MG63 (cell line): ENCODE measurements at regions not wholly inside any gene's neighbourhood (a gene's known extent, or its start where the extent isn't known, plus 50 kb on each side); places are given as distances from the start of the nearest gene placed in this dataset.

Experiments
- DNase-seq: peaks from one replicate; pipeline ENCODE4 v3.0.0-alpha.2; 2020
- H3K27me3 ChIP-seq: fragments of 250-450 bp; sonication (Bioruptor Pico); 2 replicates; pipeline ENCODE4 v1.5.1; 2020; ENCODE audit warnings: mild to moderate bottlenecking, moderate library complexity
- H3K36me3 ChIP-seq: fragments of 250-450 bp; sonication (Bioruptor Pico); 2 replicates; pipeline ENCODE4 v1.5.1; 2020; ENCODE audit warnings: mild to moderate bottlenecking, moderate library complexity
- H3K4me3 ChIP-seq: fragments of 250-450 bp; sonication (Bioruptor Pico); 2 replicates; pipeline ENCODE4 v1.5.1; 2020; ENCODE audit warnings: mild to moderate bottlenecking, moderate library complexity
- H3K9me3 ChIP-seq: fragments of 250-450 bp; sonication (Bioruptor Pico); 2 replicates; pipeline ENCODE4 v1.5.1; 2020; ENCODE audit warnings: mild to moderate bottlenecking, moderate library complexity

DNA sequence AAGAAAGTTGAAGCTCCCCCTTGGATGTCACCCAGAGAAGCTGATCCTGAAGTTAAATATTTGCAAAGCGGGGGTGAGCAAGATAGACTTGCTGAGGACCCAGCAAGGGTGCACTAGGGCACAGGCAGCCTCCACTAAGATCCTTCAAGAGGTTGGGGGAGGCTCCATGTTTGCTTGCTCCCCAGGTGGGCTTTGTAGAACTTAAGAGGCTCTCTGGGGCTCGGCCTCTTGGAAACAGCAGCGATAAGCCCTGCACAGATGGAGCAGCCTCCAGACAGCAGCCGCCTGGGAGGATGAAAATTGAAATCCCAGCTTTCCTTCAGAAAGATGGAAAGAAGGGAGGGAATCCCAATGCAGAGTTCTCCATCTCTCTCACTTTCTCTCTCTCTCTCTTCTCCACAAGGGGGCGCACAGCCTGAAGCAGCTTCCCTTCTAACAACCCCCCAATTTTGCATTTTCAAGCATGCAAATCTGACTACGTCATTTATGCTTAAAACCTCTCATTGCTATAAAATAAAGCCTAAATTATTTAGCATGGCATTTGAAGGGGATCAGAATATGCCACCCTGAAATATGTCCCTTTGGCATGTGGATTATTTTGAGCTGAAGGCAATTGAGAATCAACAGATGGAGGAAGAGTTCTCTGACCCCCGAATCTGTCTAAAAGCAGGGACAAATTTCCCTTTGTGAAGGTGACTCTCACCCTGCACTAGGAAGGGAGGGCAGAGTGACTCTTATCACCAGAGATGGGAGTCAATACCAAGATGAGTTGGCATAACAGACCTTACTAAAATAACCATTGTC, 185.7 kb upstream of the KLHL29 start:
- Histone ChIP-seq H3K4me3 (no peak overlapping the region), H3K9me3 (no peaks in the 10 kb centered on the region), H3K27me3 (peaks cover 6% of the 10 kb centered on the region; the same call in 1 of the 2 replicates), H3K36me3 (no peaks in the 10 kb centered on the region)
- DNase-seq: peak; percentile 11

GRCh38 chr2:23200068-23200786, 184.8 kb upstream of the KLHL29 start:
- H3K4me3 ChIP-seq: no peak overlapping the region
- H3K27me3 ChIP-seq: peaks cover 2% of the 10 kb centered on the region; the same call in 1 of the 2 replicates
- no peaks in the 10 kb centered on the region for H3K9me3 ChIP-seq
- DNase-seq: no peak
- H3K36me3 ChIP-seq: no peaks in the 10 kb centered on the region

GRCh38 chr2:23200787-23201114, 184.2 kb upstream of the KLHL29 start:
- H3K36me3 ChIP-seq: no peaks in the 10 kb centered on the region
- peaks cover 2% of the 10 kb centered on the region; the same call in 1 of the 2 replicates for H3K27me3 ChIP-seq
- H3K9me3 ChIP-seq: no peaks in the 10 kb centered on the region
- H3K4me3 ChIP-seq: no peak overlapping the region
- no peak for DNase-seq

DNA sequence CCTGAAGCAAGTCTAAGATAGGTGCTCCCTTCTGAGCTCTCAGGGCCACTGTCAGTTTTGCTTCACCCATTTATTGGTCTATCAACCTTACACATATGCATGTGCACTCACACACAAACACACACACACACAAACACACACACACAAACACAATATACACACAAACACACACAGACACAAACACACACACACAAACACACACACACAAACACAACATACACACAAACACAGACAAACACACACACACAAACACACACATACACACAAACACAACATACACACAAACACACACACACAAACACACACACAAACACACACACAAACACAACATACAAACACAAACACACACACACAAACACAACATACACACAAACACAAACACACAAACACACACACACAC, 181.6 kb upstream of the KLHL29 start:
- DNase-seq: no peak
- Histone ChIP-seq H3K36me3 (no peaks in the 10 kb centered on the region), H3K9me3 (no peaks in the 10 kb centered on the region), H3K4me3 (no peak overlapping the region), H3K27me3 (no peaks in the 10 kb centered on the region)

DNA sequence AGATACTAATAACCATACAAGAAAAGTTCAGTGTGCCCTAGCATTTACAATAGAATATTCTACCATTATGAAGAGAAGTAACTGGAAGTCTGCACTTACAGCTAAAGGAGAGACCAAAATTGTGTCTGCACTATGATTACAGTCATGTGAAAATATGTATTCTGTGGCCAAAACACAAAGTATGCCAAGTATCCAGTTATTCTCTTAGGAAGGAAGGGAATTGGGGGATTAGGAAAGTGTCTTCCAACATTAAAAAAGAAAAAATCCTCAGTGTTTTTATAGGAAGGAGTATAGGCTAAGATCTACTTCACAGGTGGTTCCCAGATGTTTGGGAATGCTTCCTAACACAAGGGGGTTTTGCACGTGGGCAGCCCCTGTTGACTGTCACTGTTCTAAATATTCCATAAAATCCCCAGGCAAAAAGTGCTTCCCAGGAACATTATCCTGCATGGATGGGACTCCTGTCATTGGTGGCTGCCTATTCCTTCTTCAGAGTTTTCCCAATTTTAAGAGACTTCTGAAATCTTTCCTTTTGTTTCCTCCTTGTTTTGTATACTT, 180.2 kb upstream of the KLHL29 start:
- Histone ChIP-seq H3K36me3 (no peaks in the 10 kb centered on the region), H3K4me3 (no peak overlapping the region), H3K27me3 (no peaks in the 10 kb centered on the region), H3K9me3 (no peaks in the 10 kb centered on the region)
- no peak for DNase-seq

GRCh38 chr2:23206650-23207049, 178.3 kb upstream of the KLHL29 start:
- no peaks in the 10 kb centered on the region for H3K9me3 ChIP-seq
- H3K36me3 ChIP-seq: no peaks in the 10 kb centered on the region
- H3K4me3 ChIP-seq: no peak overlapping the region
- H3K27me3 ChIP-seq: no peaks in the 10 kb centered on the region
- no peak for DNase-seq

DNA sequence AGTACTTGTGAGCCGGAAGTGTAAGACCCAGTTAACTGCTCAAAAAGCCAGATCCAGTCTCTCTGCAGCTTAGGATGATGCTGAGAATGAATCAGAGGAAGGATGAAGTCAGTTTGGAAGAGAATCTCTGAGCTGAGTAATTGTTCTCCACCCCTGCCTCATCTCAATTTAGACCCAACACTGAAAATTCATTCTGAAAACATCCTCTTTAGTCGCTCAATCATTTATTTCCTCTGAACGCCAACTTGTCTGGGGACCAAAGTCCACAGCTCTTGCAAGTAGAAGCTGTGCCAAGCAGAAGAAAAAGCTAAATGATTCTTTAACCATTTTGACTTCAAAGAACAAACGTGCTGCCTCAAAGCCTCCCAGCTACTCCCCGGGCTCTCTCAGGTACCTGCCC, 177.1 kb upstream of the KLHL29 start:
- Histone ChIP-seq H3K9me3 (no peaks in the 10 kb centered on the region), H3K36me3 (no peaks in the 10 kb centered on the region), H3K4me3 (no peak overlapping the region), H3K27me3 (no peaks in the 10 kb centered on the region)
- DNase-seq: peak; percentile 5

DNA sequence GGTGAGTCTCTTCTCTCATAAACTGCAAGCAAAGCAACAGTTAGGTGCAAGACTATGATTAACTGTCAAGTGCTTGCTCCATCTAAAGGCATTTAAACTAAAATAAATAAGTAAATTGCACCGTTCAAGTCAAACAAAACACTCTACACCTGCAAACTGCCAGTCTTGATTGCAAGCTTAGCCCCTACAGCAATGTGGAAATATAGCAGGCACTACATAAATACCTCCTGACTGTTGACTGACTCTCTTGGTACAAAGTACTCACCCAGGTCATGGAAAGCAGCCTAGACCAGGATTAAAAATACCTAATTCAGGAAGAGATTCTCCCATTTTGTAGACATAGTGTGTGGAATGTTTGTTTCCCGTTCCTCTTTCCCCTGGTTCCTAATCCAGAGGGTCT, 176.6 kb upstream of the KLHL29 start:
- H3K9me3 ChIP-seq: no peaks in the 10 kb centered on the region
- no peaks in the 10 kb centered on the region for H3K27me3 ChIP-seq
- no peak for DNase-seq
- no peaks in the 10 kb centered on the region for H3K36me3 ChIP-seq
- no peak overlapping the region for H3K4me3 ChIP-seq

GRCh38 chr2:23209059-23209458, 175.9 kb upstream of the KLHL29 start:
- Histone ChIP-seq H3K9me3 (no peaks in the 10 kb centered on the region), H3K27me3 (no peaks in the 10 kb centered on the region), H3K4me3 (no peak overlapping the region), H3K36me3 (no peaks in the 10 kb centered on the region)
- no peak for DNase-seq

GRCh38 chr2:23211987-23212583, 172.9 kb upstream of the KLHL29 start:
- no peak overlapping the region for H3K4me3 ChIP-seq
- no peak for DNase-seq
- no peaks in the 10 kb centered on the region for H3K36me3 ChIP-seq
- H3K27me3 ChIP-seq: no peaks in the 10 kb centered on the region
- H3K9me3 ChIP-seq: no peaks in the 10 kb centered on the region; the same call in 1 of the 2 replicates

- Histone ChIP-seq H3K9me3 (no peaks in the 10 kb centered on the region; the same call in 1 of the 2 replicates), H3K4me3 (no peak overlapping the region), H3K36me3 (no peaks in the 10 kb centered on the region), H3K27me3 (no peaks in the 10 kb centered on the region)
- DNase-seq: no peak
Observed at GRCh38 chr2:23213196-23213595, 171.8 kb upstream of the KLHL29 start.

DNA sequence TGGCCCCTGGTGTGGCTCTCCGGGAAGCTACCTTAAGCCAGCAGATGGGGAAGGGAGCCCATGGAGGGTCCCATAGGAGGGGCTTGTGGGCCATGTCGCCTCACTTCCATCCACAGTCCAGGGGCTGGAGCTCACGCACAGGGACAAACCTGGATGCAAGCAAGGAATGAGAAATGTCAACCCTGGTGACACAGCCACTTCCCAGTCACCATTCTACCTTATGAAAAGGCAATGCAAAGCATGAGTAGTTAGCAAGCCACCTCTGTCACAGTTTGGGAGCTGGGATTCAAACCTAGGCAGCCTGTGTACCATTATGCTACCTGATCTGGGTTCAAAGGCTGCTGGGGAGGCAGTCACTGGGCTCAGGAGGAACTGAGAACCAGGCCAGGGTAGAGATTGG, 170.0 kb upstream of the KLHL29 start:
- H3K9me3 ChIP-seq: no peaks in the 10 kb centered on the region; the same call in 1 of the 2 replicates
- no peak overlapping the region for H3K4me3 ChIP-seq
- H3K36me3 ChIP-seq: no peaks in the 10 kb centered on the region
- DNase-seq: no peak
- H3K27me3 ChIP-seq: no peaks in the 10 kb centered on the region

GRCh38 chr2:23219666-23220065, 165.3 kb upstream of the KLHL29 start:
- DNase-seq: no peak

DNA sequence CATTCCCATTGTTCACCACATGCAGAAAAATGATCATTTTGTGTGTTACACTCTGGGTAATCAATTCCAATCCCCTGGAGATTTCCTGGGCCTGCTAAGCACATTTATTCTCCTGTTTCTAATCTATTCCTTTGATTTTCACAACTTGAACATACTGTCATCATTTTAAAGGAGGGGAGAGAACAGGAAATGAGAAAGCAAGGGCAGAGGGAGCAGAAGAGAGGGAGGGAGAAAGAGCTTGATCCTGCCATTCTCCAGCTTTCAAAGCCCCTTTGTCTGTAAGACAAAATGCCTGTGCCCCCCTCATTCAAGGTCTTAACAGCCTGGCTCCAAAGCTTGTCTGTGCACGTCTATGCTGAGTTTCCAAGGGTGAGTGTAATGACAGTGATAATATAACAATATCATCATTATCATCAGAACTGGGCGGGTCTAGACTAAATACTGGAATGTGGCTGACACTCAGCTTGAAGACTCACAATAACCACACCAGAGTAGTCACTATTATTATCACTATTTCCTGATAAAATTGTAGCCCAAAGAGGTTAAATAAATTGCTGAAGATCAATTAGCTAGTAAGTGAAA, 164.4 kb upstream of the KLHL29 start:
- Histone ChIP-seq H3K4me3 (no peak overlapping the region), H3K27me3 (no peaks in the 10 kb centered on the region), H3K9me3 (no peaks in the 10 kb centered on the region; the same call in 1 of the 2 replicates), H3K36me3 (no peaks in the 10 kb centered on the region)
- DNase-seq: no peak

More at GRCh38 chr2:23219666-23220065, 165.3 kb upstream of the KLHL29 start:
- Histone ChIP-seq H3K27me3 (no peaks in the 10 kb centered on the region), H3K9me3 (no peaks in the 10 kb centered on the region; the same call in 1 of the 2 replicates), H3K4me3 (no peak overlapping the region), H3K36me3 (no peaks in the 10 kb centered on the region)

DNA sequence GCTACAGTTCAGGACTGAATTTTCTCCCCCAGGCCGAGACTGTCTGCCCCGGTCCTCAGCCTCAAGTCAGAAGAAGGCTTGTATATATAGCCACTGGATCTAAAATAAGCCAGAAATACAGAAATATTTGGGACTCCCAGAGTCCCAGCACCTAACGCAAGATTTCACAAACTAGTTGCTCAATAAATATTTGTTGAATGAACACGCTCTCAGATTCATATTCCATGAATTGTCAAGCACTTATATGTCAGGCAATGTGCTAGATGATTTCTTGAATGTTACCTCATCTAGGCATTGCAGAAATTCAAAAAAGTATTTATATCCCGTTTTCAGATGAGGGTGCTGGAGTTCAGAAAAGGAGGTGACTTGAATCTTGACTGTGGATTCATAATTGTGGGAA, 163.7 kb upstream of the KLHL29 start:
- no peaks in the 10 kb centered on the region for H3K9me3 ChIP-seq
- no peaks in the 10 kb centered on the region for H3K36me3 ChIP-seq
- H3K27me3 ChIP-seq: no peaks in the 10 kb centered on the region
- H3K4me3 ChIP-seq: no peak overlapping the region
- no peak for DNase-seq

- H3K4me3 ChIP-seq: no peak overlapping the region
- H3K9me3 ChIP-seq: no peaks in the 10 kb centered on the region
- H3K36me3 ChIP-seq: no peaks in the 10 kb centered on the region
- no peaks in the 10 kb centered on the region for H3K27me3 ChIP-seq
- no peak for DNase-seq
Observed at GRCh38 chr2:23221901-23222300, 163.1 kb upstream of the KLHL29 start.

DNA sequence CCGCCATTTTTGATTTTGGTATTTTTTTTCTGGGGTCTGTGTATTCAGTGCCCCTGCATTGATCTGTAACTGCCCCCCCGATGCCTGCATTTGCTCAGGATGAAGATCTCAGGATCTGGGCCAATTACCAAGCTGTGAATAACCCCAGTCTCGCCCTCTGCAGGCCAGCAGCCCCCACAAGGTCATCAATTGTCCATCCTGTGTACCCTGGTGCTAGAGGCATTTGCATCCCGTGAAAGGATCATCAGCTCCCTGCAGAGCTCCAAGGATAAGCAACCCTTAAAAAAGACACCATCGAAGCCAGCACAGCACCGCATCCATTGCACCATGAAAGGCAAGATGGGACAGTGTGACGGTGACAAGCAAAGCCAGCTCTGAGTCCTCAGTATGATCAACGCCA, 154.1 kb upstream of the KLHL29 start:
- no peak for DNase-seq
- H3K27me3 ChIP-seq: no peaks in the 10 kb centered on the region
- no peaks in the 10 kb centered on the region for H3K9me3 ChIP-seq
- H3K4me3 ChIP-seq: no peak overlapping the region
- H3K36me3 ChIP-seq: no peaks in the 10 kb centered on the region
